ENCODE measurements at regions not wholly inside any gene's neighbourhood (a gene's known extent, or its start where the extent isn't known, plus 50 kb on each side); places are given as distances from the start of the nearest gene placed in this dataset.

DNA sequence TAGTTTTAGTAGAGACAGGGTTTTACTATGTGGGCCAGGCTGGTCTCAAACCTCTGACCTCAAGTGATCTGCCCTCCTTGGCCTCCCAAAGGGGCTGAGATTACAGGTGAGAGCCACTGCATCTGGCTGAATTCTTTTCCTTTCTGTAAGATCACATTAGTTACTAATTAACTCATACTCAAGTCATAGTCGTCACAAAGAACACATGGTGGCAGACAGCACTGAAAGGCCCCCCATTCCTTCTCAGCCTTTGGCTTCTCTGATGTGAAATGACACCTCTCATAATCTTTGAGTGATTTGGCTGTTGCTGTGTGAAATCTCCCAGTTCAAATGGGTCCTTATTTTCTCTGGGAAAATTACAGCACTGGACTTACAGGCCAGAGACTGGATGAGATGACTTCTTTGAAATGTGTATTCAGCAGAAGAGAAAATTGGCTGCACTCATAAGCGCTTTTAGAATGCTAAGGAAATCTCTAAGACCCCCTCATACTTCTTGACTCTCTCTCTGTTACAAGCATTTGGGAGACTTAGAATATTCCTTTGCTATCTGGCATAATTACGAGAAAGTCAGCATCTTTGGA, 764.8 kb downstream of the RNF144A start:
- Histone ChIP-seq H3F3A (ENCODE audit: insufficient read depth, low read length) (no peaks in the 10 kb centered on the region), H3K9ac (ENCODE audit: low read length) (no peak overlapping the region)
- no peak for TF ChIP-seq EZH2phosphoT487 (IDR thresholded peaks at IDR 0.05; ENCODE audit: low read length)

DNA sequence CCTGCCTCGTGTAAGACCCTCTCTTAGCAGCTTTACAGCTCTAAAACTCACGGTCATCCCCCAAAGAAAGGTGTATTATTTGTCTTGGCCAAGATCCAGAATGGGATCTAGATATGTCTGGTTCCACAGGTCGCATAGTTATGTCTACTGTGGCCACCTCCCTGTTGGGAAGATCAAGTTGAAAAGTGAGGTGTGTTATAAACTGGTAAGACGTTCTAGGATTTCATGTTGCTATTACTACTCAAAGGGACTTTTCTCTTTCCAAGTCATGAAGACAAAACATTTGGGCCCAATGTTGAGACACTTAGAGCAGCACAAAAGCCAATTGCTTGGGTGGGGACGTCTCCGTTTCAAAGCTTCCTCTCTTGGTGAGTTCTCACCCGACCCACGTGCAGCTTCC, 766.0 kb downstream of the RNF144A start:
- no peak overlapping the region for H2AFZ ChIP-seq (ENCODE audit: low read length)
- H3K79me2 ChIP-seq (ENCODE audit: low read length), result no peaks in the 10 kb centered on the region
- no peaks in the 10 kb centered on the region for H3K27me3 ChIP-seq (replicated peaks; ENCODE audit: insufficient read depth, low read length)
- no peak overlapping the region for H3K4me3 ChIP-seq (ENCODE audit: low read length)
- TF ChIP-seq EZH2 (optimal IDR thresholded peaks at IDR 0.05; ENCODE audit: low read depth, low read length), result no peak
- TF ChIP-seq, protein P1, sequence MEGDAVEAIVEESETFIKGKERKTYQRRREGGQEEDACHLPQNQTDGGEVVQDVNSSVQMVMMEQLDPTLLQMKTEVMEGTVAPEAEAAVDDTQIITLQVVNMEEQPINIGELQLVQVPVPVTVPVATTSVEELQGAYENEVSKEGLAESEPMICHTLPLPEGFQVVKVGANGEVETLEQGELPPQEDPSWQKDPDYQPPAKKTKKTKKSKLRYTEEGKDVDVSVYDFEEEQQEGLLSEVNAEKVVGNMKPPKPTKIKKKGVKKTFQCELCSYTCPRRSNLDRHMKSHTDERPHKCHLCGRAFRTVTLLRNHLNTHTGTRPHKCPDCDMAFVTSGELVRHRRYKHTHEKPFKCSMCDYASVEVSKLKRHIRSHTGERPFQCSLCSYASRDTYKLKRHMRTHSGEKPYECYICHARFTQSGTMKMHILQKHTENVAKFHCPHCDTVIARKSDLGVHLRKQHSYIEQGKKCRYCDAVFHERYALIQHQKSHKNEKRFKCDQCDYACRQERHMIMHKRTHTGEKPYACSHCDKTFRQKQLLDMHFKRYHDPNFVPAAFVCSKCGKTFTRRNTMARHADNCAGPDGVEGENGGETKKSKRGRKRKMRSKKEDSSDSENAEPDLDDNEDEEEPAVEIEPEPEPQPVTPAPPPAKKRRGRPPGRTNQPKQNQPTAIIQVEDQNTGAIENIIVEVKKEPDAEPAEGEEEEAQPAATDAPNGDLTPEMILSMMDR (IDR thresholded peaks at IDR 0.05; ENCODE audit: low read length), result no peak
- TF ChIP-seq EZH2phosphoT487 (IDR thresholded peaks at IDR 0.05; ENCODE audit: low read length), result no peak
- H4K20me1 ChIP-seq (ENCODE audit: insufficient read depth, low read length), result no peaks in the 10 kb centered on the region
- H3K4me1 ChIP-seq (ENCODE audit: low read length), result no peaks in the 10 kb centered on the region
- H3K9me2 ChIP-seq (replicated peaks; ENCODE audit: insufficient read depth, low read length), result no peaks in the 10 kb centered on the region
- H3F3A ChIP-seq (ENCODE audit: insufficient read depth, low read length), result no peaks in the 10 kb centered on the region
- no peak overlapping the region for H3K27ac ChIP-seq (ENCODE audit: low read length)
- H3K4me2 ChIP-seq (ENCODE audit: low read depth, low read length), result no peak overlapping the region
- H3K9ac ChIP-seq (ENCODE audit: low read length), result no peak overlapping the region
- DNase-seq, result no peak
- no peaks in the 10 kb centered on the region for H3K9me3 ChIP-seq (replicated peaks; ENCODE audit: insufficient read depth, low read length)
- H3K36me3 ChIP-seq (replicated peaks; ENCODE audit: insufficient read depth, low read length), result no peaks in the 10 kb centered on the region

More for the DNA sequence above, 764.8 kb downstream of the RNF144A start:
- no peaks in the 10 kb centered on the region for H3K27me3 ChIP-seq (replicated peaks; ENCODE audit: insufficient read depth, low read length)
- no peak overlapping the region for H2AFZ ChIP-seq (ENCODE audit: low read length)
- H3K9me2 ChIP-seq (replicated peaks; ENCODE audit: insufficient read depth, low read length), result no peaks in the 10 kb centered on the region
- H4K20me1 ChIP-seq (ENCODE audit: insufficient read depth, low read length), result no peaks in the 10 kb centered on the region
- no peaks in the 10 kb centered on the region for H3K79me2 ChIP-seq (ENCODE audit: low read length)
- no peak overlapping the region for H3K27ac ChIP-seq (ENCODE audit: low read length)
- H3K4me1 ChIP-seq (ENCODE audit: low read length), result no peaks in the 10 kb centered on the region
- H3K4me3 ChIP-seq (ENCODE audit: low read length), result no peak overlapping the region
- DNase-seq, result no peak
- H3K4me2 ChIP-seq (ENCODE audit: low read depth, low read length), result no peak overlapping the region
- no peaks in the 10 kb centered on the region for H3K36me3 ChIP-seq (replicated peaks; ENCODE audit: insufficient read depth, low read length)
- no peaks in the 10 kb centered on the region for H3K9me3 ChIP-seq (replicated peaks; ENCODE audit: insufficient read depth, low read length)

DNA sequence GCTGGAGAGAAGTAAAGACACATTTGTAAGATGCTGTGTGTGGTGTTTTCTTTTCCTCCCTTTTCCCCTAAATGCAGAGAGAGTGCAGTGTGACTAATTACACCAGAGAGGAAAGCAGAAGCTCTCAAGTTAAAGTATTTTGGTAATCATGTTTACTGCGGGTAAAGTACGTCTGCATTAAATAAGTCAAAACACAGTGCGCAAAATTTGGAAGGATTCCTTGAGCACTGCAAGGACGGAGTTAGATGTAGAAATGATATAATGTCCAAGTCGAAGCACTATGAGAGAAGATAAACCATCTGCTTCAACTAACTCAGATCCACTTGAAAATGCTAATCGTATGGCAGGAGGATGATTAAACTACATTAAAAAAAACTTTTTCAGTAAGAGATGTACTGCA, 766.5 kb downstream of the RNF144A start:
- Histone ChIP-seq H3K79me2 (ENCODE audit: low read length) (no peaks in the 10 kb centered on the region), H3F3A (ENCODE audit: insufficient read depth, low read length) (no peaks in the 10 kb centered on the region), H3K27ac (ENCODE audit: low read length) (no peak overlapping the region), H3K4me3 (ENCODE audit: low read length) (no peak overlapping the region), H4K20me1 (ENCODE audit: insufficient read depth, low read length) (no peaks in the 10 kb centered on the region), H3K9me3 (replicated peaks; ENCODE audit: insufficient read depth, low read length) (no peaks in the 10 kb centered on the region), H3K36me3 (replicated peaks; ENCODE audit: insufficient read depth, low read length) (no peaks in the 10 kb centered on the region), H3K4me1 (ENCODE audit: low read length) (no peaks in the 10 kb centered on the region), H2AFZ (ENCODE audit: low read length) (no peak overlapping the region), H3K9ac (ENCODE audit: low read length) (no peak overlapping the region), H3K27me3 (replicated peaks; ENCODE audit: insufficient read depth, low read length) (no peaks in the 10 kb centered on the region), H3K4me2 (ENCODE audit: low read depth, low read length) (no peak overlapping the region), H3K9me2 (replicated peaks; ENCODE audit: insufficient read depth, low read length) (no peaks in the 10 kb centered on the region)
- DNase-seq, result no peak
- TF ChIP-seq, protein P1 (IDR thresholded peaks at IDR 0.05; ENCODE audit: low read length), result no peak
- no peak for TF ChIP-seq EZH2 (optimal IDR thresholded peaks at IDR 0.05; ENCODE audit: low read depth, low read length)
- TF ChIP-seq EZH2phosphoT487 (IDR thresholded peaks at IDR 0.05; ENCODE audit: low read length), result no peak

DNA sequence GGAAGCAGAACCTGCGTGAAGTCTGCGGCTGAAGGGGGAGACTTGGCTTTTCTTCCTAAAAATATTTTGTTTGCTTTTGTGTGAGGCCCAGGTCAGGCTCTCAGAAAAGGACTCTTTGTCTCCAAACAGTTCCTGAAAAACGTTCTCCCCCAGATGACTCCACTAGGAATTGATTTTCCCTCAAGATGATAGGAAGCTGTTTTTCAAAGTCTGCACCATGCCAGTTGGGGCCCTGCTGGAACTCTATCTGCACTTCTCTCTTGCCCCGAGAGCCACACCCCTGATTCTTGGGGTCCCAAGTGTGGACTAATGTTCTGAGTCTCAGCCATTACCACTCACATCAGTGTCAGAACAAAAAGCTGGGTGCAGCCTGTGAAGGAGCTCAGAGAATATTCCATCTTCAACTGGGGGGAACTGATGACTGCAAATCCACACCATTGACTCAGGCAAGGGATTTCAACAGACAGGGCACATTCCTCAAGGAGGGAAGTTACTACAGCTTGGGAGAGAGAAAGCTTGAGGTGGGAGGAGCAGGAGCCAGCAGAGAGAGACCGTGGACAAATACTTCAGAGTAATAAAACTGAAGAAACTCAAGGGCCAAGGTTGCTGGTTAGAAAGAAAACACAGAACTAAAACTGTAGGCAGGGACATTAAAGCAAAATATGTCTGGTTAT, 768.3 kb downstream of the RNF144A start:
- H3K9ac ChIP-seq (ENCODE audit: low read length), result no peak overlapping the region

More for the DNA sequence above, 768.3 kb downstream of the RNF144A start:
- H3K36me3 ChIP-seq (replicated peaks; ENCODE audit: insufficient read depth, low read length), result no peaks in the 10 kb centered on the region
- no peaks in the 10 kb centered on the region for H3K4me1 ChIP-seq (ENCODE audit: low read length)
- no peak for DNase-seq
- no peaks in the 10 kb centered on the region for H3K79me2 ChIP-seq (ENCODE audit: low read length)
- H3K9me2 ChIP-seq (replicated peaks; ENCODE audit: insufficient read depth, low read length), result no peaks in the 10 kb centered on the region
- no peaks in the 10 kb centered on the region for H3K27me3 ChIP-seq (replicated peaks; ENCODE audit: insufficient read depth, low read length)
- H4K20me1 ChIP-seq (ENCODE audit: insufficient read depth, low read length), result no peaks in the 10 kb centered on the region
- H3K4me2 ChIP-seq (ENCODE audit: low read depth, low read length), result no peak overlapping the region
- no peak overlapping the region for H3K4me3 ChIP-seq (ENCODE audit: low read length)
- no peak overlapping the region for H3K27ac ChIP-seq (ENCODE audit: low read length)
- no peak overlapping the region for H2AFZ ChIP-seq (ENCODE audit: low read length)
- no peaks in the 10 kb centered on the region for H3K9me3 ChIP-seq (replicated peaks; ENCODE audit: insufficient read depth, low read length)
- no peaks in the 10 kb centered on the region for H3F3A ChIP-seq (ENCODE audit: insufficient read depth, low read length)
- TF ChIP-seq EZH2phosphoT487 (IDR thresholded peaks at IDR 0.05; ENCODE audit: low read length) (no peak), EZH2 (optimal IDR thresholded peaks at IDR 0.05; ENCODE audit: low read depth, low read length) (no peak)
- TF ChIP-seq, protein P1 (IDR thresholded peaks at IDR 0.05; ENCODE audit: low read length), result no peak
